Esophagus muscularis mucosa (tissue), 3 donors: ENCODE measurements at regions not wholly inside any gene's neighbourhood (a gene's known extent, or its start where the extent isn't known, plus 50 kb on each side); places are given as distances from the start of the nearest gene placed in this dataset.

Source experiments
- EP300 ChIP-seq: sonication (generic); formaldehyde crosslinking; IDR thresholded peaks from one replicate; pipeline ENCODE4 v1.6.1; 2017; ENCODE audit warnings: antibody characterized with exemption
- TF ChIP-seq, protein P1 (sequence below), 3 experiments: fragments of 200-600 bp in 2 of 3; fragments of 450-650 bp in 1 of 3; sonication (generic) in 2 of 3; IDR thresholded peaks; one replicate each; pipeline ENCODE4 v1.5.1; 2017 to 2019; ENCODE audit warnings: antibody characterized with exemption in 3 of 3, mild to moderate bottlenecking in 2 of 3, moderate library complexity in 1 of 3

GRCh38 chr6:141354191-141354955, 778.4 kb upstream of the GJE1 start:
- TF ChIP-seq EP300, result no peak
- TF ChIP-seq, protein P1, sequence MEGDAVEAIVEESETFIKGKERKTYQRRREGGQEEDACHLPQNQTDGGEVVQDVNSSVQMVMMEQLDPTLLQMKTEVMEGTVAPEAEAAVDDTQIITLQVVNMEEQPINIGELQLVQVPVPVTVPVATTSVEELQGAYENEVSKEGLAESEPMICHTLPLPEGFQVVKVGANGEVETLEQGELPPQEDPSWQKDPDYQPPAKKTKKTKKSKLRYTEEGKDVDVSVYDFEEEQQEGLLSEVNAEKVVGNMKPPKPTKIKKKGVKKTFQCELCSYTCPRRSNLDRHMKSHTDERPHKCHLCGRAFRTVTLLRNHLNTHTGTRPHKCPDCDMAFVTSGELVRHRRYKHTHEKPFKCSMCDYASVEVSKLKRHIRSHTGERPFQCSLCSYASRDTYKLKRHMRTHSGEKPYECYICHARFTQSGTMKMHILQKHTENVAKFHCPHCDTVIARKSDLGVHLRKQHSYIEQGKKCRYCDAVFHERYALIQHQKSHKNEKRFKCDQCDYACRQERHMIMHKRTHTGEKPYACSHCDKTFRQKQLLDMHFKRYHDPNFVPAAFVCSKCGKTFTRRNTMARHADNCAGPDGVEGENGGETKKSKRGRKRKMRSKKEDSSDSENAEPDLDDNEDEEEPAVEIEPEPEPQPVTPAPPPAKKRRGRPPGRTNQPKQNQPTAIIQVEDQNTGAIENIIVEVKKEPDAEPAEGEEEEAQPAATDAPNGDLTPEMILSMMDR (IDR thresholded peaks at IDR 0.05), result no peak
